ENCODE measurements at regions not wholly inside any gene's neighbourhood (a gene's known extent, or its start where the extent isn't known, plus 50 kb on each side); places are given as distances from the start of the nearest gene placed in this dataset.

DNA sequence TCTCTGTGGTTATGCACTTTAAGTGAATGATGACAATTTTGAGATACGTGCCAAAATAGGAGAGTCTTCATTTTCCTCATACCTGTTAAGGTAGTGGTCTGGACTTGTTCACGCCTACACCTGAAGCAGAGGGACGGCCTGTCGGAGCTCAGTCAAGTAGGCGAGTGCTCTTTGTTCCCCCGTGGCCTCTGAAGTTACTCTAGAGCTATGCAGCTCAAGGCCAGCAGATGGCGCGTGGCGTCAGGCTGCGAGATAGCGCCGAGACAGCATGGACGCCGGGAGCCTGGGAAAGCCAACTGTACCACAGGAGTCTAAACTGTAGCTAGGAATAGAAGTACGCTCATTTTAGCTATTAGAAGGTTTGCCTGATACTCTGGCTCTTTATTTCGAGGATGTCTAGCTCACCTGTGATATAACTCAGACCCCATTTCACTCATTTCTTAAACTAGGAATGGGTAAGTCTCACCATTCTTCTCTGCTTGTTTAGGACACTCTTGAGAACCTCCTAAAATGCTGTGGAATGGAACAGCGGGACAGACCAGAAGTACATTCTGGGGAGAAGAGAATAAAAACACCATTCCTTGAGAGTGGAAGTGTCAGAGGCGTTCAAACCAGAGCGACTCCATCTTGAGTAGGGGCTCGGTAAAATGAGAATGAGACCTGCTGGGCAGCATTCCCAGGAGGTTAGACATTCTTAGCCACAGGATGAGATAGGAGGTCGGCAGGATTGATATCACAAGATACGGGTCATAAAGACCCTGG, 267.4 kb upstream of the HMGA2 start:
- H3K4me3 ChIP-seq (ENCODE audit: low read length), result no peak overlapping the region
- Mint-ChIP-seq H3K36me3 (ENCODE audit: low read depth) (no peaks in the 10 kb centered on the region), H3K4me3 (no peak overlapping the region), H3K9me3 (no peaks in the 10 kb centered on the region), H3K27me3 (peaks cover 19% of the 10 kb centered on the region), H3K27ac (no peak overlapping the region), H3K4me1 (ENCODE audit: low read depth) (no peaks in the 10 kb centered on the region)
- peaks cover 5% of the 10 kb centered on the region for H3K4me1 ChIP-seq (ENCODE audit: insufficient read depth, low read length)
- H3K27ac ChIP-seq (ENCODE audit: low read depth in 1 of 2, low read length in 2 of 2), result no peak overlapping the region
- ATAC-seq (ENCODE audit: poor library complexity) (peak; percentile 82), DNase-seq (peak; percentile 22 to 69 (median 40))
- intact Hi-C loops (cut with DNase I, micrococcal nuclease), result loop anchor here (1.0 to 10.0 kb wide), 7 partner anchors 425 to 1138 kb away; no protein-coding TSS in a partner anchor
- ChIA-PET CTCF (no interaction called here), POLR2A (no interaction called here)
- no peaks in the 10 kb centered on the region for H3K36me3 ChIP-seq (ENCODE audit: insufficient read depth, low read length)
- TF ChIP-seq, protein P1, sequence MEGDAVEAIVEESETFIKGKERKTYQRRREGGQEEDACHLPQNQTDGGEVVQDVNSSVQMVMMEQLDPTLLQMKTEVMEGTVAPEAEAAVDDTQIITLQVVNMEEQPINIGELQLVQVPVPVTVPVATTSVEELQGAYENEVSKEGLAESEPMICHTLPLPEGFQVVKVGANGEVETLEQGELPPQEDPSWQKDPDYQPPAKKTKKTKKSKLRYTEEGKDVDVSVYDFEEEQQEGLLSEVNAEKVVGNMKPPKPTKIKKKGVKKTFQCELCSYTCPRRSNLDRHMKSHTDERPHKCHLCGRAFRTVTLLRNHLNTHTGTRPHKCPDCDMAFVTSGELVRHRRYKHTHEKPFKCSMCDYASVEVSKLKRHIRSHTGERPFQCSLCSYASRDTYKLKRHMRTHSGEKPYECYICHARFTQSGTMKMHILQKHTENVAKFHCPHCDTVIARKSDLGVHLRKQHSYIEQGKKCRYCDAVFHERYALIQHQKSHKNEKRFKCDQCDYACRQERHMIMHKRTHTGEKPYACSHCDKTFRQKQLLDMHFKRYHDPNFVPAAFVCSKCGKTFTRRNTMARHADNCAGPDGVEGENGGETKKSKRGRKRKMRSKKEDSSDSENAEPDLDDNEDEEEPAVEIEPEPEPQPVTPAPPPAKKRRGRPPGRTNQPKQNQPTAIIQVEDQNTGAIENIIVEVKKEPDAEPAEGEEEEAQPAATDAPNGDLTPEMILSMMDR (IDR thresholded peaks at IDR 0.05), result peak; percentile 70
- no peaks in the 10 kb centered on the region for H3K9me3 ChIP-seq (ENCODE audit: control insufficient read depth in 1 of 2, insufficient read depth in 1 of 2, low read length in 2 of 2)
- peaks cover 0 to 4% of the 10 kb centered on the region in 2 experiments for H3K27me3 ChIP-seq (ENCODE audit: control insufficient read depth in 1 of 2, insufficient read depth in 2 of 2, low read length in 2 of 2)

- no peaks in the 10 kb centered on the region for H3K4me1 Mint-ChIP-seq (ENCODE audit: low read depth)
- CTCF ChIA-PET, result no interaction called here
- Histone ChIP-seq H3K9me3 (ENCODE audit: control insufficient read depth in 1 of 2, insufficient read depth in 1 of 2, low read length in 2 of 2) (no peaks in the 10 kb centered on the region), H3K4me1 (ENCODE audit: insufficient read depth, low read length) (peaks cover 5% of the 10 kb centered on the region), H3K4me3 (ENCODE audit: low read length) (no peak overlapping the region), H3K27ac (ENCODE audit: low read depth in 1 of 2, low read length in 2 of 2) (no peak overlapping the region), H3K27me3 (ENCODE audit: control insufficient read depth in 1 of 2, insufficient read depth in 2 of 2, low read length in 2 of 2) (peaks cover 3 to 4% of the 10 kb centered on the region in 2 experiments), H3K36me3 (ENCODE audit: insufficient read depth, low read length) (no peaks in the 10 kb centered on the region)
- intact Hi-C loops (cut with DNase I, micrococcal nuclease), result loop anchor here (2.0 to 10.0 kb wide), 6 partner anchors 425 to 1137 kb away; no protein-coding TSS in a partner anchor
- peaks cover 26% of the 10 kb centered on the region for H3K27me3 Mint-ChIP-seq
- no peak for DNase-seq
- H3K36me3 Mint-ChIP-seq (ENCODE audit: low read depth), result no peaks in the 10 kb centered on the region
- POLR2A ChIA-PET, result no interaction called here
- no peak overlapping the region for H3K27ac Mint-ChIP-seq
- no peak for ATAC-seq (ENCODE audit: poor library complexity)
- H3K9me3 Mint-ChIP-seq, result no peaks in the 10 kb centered on the region
- H3K4me3 Mint-ChIP-seq, result no peak overlapping the region
- TF ChIP-seq, protein P1 (IDR thresholded peaks at IDR 0.05), result no peak
These were observed 266.7 kb upstream of the HMGA2 start for GRCh38 chr12:65557438-65558181.

GRCh38 chr12:65560286-65560685, 264.0 kb upstream of the HMGA2 start:
- Mint-ChIP-seq H3K9me3 (no peaks in the 10 kb centered on the region), H3K27ac (no peak overlapping the region), H3K4me3 (no peak overlapping the region), H3K27me3 (peaks cover 38% of the 10 kb centered on the region), H3K36me3 (ENCODE audit: low read depth) (no peaks in the 10 kb centered on the region), H3K4me1 (ENCODE audit: low read depth) (no peaks in the 10 kb centered on the region)
- CTCF ChIA-PET, result no interaction called here
- Histone ChIP-seq H3K36me3 (ENCODE audit: insufficient read depth, low read length) (no peaks in the 10 kb centered on the region), H3K4me3 (ENCODE audit: low read length) (no peak overlapping the region), H3K27ac (ENCODE audit: low read depth in 1 of 2, low read length in 2 of 2) (no peak overlapping the region), H3K9me3 (ENCODE audit: control insufficient read depth in 1 of 2, insufficient read depth in 1 of 2, low read length in 2 of 2) (no peaks in the 10 kb centered on the region), H3K4me1 (ENCODE audit: insufficient read depth, low read length) (peaks cover 5% of the 10 kb centered on the region), H3K27me3 (ENCODE audit: control insufficient read depth in 1 of 2, insufficient read depth in 2 of 2, low read length in 2 of 2) (peaks cover 5 to 7% of the 10 kb centered on the region in 2 experiments)
- intact Hi-C loops (cut with DNase I, micrococcal nuclease), result no loop called here
- ATAC-seq (ENCODE audit: poor library complexity) (no peak), DNase-seq (no peak)
- TF ChIP-seq, protein P1 (IDR thresholded peaks at IDR 0.05), result no peak
- POLR2A ChIA-PET, result no interaction called here
